HuH-7.5 (cell line): ENCODE measurements at regions not wholly inside any gene's neighbourhood (a gene's known extent, or its start where the extent isn't known, plus 50 kb on each side); places are given as distances from the start of the nearest gene placed in this dataset.

Source experiments
- DNase-seq: peaks from one replicate; pipeline ENCODE4 v3.0.0; 2011; ENCODE audit warnings: low spot score

GRCh38 chr10:78981970-78982281, 86.8 kb upstream of the ZMIZ1 start:
- no peak for DNase-seq

DNA sequence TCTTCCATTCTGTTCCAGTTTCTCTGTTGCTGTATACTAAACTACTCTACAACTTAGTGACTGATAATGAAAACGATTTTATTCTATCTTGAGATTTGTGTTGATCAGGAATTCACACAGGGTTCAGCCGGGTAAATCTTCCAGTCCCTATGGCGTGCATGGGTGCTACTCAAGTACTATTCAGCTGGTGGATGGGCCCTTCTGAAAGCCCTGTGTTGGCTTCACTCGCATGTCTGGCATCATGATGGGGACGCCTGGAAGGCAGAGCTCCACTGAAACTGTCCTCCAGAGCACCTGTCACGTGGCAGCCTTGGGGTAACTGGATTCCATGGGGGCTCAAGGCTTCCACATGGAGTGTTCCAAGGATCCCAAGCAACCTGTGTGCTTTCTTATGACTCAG, 86.0 kb upstream of the ZMIZ1 start:
- DNase-seq = no peak

DNA sequence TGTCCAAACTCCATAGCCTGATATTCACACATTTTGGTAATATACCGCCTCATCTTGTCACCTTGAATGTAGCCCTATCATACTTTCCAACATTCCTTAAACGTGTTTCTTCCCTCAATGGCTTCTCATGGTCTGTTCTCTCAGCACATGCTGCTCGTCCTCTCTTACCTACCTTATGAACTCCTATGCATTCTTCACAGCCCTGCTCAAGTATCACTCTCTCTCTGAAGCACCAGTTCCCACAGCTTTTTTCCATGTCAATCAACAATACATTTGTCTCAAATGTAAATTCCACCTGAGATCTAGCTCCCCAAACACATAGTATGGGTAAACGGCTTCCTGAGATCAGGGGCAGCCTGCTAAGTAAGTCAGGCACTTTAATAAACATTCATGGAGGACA, 85.2 kb upstream of the ZMIZ1 start:
- no peak for DNase-seq

- DNase-seq = no peak
Measured at GRCh38 chr10:78985973-78986818, 82.6 kb upstream of the ZMIZ1 start.

GRCh38 chr10:78991187-78991586, 77.6 kb upstream of the ZMIZ1 start:
- DNase-seq = no peak

- no peak for DNase-seq
Measured at GRCh38 chr10:78992333-78992732, 76.4 kb upstream of the ZMIZ1 start.

DNA sequence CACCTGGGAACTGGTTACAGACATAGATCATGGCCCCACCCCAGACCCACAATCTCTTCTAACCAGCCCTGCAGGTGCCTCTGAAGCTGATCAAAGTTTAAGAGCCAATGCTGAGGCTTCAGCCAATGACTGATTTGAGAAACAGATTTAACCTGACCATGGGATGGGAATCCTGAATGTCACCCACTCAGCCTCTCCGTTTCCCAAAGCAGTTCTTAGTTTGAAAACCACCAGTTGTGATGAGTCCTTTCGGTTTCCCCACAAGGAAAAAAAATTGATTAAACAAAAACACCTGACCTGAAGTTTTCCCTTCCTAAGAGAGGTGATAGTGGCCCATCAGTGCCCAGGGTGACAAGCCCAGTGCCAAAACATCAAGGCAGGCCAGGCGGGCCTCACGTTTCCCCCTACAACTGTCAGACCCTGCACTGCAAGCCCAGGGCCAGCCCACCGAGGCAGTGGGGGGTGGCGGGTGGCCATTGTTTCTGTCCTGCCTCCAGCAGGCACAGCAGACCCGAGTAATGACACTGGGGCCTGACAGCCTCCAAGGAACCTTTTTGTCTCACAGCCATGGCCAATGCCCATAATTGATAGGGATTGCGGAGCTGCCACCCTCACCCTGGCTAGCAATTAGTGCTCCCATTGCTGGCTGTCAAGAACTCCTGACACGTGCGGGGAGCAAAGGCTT, 75.4 kb upstream of the ZMIZ1 start:
- DNase-seq = no peak

DNA sequence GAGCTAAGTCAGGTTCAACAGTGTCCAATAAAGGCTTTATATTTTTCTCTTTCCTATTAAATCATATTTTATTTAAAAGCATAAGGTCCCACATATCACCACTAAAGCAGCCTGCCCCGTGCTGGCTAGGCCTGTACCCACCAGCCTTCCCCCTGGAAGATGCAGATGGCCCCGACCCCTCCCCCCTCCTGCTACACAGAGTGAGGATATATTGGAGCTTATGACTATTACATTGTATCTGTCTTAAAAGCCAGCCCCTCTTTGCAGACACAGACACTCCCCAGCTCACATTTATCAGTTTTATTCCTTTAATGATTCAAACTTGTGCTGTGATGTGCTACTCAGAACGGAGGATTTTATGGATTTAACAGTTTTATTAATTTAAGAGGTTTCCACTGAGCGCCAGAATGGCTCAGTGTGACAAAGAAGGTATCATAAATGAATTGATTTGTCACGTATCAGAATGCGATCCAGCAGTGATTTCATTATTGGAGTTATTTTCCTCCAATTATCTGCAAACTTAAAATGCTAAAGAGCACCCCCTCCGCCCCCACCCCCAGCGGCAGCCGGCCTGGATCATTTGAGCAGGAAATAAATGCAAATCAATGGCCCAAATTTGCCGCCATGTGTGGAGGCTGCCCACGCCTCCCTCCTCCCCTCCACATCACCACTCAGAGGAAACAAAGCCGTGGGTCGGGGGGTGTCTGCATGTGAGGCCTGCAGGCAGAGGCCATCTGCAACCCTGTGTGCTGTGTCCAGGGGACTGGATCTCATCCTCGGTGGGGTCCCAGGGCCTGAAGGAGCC, 72.6 kb upstream of the ZMIZ1 start:
- DNase-seq = no peak

- DNase-seq = no peak
Measured at GRCh38 chr10:78996792-78997129, 72.0 kb upstream of the ZMIZ1 start.

DNA sequence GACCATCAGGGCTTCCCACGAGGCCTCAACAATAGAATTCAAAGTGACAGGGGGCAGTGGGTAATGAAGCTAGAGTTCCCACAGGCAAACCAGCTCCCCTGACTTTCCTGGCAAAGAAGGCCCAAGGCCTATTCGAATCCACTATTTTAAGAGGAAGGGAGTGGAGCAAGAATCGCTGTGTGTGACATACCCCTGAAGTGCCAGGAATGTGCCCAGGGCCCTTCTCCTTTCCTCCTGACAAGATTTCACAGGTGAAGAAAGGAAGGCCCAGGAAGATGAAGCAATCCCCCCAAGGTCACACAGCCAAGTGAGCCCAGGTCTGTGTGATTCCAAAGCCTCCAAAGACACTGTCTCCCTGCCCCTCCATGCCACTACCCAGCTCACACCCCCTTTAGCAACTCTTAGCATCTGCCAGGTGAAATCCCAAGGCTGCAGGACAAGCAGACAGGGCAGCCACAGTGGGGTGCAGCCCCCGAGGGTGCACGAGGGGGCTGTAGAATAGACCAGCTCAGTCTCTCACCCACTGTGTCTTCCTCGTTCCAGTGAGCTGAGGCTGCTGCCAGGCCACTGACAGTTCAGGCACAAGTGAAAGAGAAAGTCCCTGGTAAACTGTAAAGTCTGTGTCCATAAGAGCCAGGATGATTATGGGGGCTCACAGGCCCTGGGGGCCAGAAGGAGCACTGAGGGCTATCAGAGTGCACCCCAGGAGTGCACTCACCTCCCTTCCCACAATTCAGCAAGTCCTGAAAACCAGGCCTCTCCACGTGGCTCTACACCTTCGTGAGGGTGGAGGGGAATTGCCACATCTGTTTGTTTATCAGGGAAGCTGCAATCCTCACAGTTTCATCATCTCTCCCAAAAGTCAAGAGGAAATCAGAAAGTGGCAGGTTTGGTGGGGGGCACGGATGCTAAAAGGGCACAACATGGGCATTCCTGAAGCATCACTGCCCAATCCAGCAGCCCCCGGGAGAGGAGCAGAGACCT, 70.8 kb upstream of the ZMIZ1 start:
- DNase-seq = no peak

- DNase-seq = no peak
Measured at GRCh38 chr10:79001082-79001885, 67.5 kb upstream of the ZMIZ1 start.

GRCh38 chr10:79002336-79002735, 66.4 kb upstream of the ZMIZ1 start:
- DNase-seq = no peak

- DNase-seq = no peak
Measured at GRCh38 chr10:79003183-79004100, 65.3 kb upstream of the ZMIZ1 start.

DNA sequence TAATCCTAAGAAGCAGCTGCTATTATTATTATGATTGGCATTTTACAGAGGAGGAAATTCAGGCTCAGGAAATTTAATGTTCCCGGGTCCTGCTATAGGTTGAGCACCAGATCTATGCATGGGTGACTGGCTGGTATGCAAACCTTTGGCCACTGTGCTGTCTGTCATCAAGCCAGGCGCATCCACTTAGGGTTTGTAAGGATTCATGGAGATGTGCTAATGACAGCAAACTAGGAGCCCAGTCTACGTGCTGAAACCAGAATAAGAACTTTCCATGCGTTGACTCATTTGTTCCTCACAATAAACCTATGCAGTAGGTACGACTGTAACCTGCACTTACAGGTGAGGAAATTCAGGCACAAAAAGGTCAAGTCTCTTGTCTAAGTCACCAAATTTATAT, 64.5 kb upstream of the ZMIZ1 start:
- DNase-seq = no peak

GRCh38 chr10:79005126-79005810, 63.5 kb upstream of the ZMIZ1 start:
- no peak for DNase-seq

- DNase-seq = no peak
Measured at GRCh38 chr10:79007018-79007417, 61.7 kb upstream of the ZMIZ1 start.

- no peak for DNase-seq
Measured at GRCh38 chr10:79007421-79008319, 61.1 kb upstream of the ZMIZ1 start.

DNA sequence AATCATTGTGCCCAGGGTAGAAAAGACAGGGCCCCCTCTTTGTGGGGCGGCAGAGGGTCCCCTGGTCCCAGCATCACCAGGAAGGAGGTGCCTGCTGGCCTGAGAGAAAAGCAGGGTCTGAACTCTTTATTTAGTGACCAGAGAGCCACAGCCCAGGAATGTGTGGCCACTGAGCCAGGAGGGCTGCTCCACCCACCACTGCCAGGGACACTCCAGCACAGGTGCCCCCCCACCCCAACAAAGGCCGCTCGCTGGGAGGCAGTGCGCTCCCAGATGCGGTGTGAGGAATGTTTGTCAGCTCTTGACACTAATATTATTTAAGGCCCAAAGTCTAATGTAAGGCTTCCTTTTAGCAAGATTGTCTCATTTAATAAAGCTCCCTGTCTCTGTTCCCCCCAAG, 59.6 kb upstream of the ZMIZ1 start:
- DNase-seq = no peak
